ENCODE measurements at regions not wholly inside any gene's neighbourhood (a gene's known extent, or its start where the extent isn't known, plus 50 kb on each side); places are given as distances from the start of the nearest gene placed in this dataset.
"Not testable (repeated sequence)": the region's sequence is repeated elsewhere in the genome, so short reads cannot be mapped to it uniquely, and the experiment has no call there.

GRCh38 chr6:25192590-25193459 lies 86.3 kb upstream of the CARMIL1 start:
- peak; percentile 26 for DNase-seq

DNA sequence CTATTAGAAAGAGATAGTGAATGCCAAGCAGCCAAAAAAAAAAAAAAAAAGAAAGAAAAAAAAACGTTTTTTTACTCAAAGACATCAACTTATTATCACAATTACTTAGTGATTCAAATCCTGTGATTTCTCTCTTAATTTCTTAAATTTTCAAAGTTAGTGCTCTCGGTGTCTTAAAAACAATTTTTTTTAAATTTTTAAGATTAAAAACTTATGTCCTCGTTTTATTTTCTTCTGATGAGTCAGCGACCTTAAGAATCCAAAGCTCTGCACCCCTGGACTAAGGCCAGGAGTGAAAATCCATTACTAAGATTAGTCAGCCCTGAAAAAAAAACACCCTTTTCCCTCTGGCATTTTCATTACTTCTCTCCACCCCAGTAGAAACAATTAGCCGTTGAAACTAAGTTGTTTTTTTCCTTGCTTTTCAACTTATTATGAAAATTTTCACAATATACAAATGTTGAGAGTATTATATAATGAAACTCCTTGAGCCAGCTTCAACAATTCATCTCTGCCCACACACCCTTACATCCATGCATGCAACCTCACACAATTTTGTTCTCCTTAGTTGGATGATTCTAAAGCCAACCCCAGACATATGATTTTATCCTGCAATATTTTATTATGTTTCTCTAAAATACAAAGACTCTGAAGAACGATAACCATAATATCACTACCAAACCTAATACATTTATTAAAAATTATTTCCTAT lies 85.6 kb upstream of the CARMIL1 start:
- DNase-seq, result peak; percentile 46

DNA sequence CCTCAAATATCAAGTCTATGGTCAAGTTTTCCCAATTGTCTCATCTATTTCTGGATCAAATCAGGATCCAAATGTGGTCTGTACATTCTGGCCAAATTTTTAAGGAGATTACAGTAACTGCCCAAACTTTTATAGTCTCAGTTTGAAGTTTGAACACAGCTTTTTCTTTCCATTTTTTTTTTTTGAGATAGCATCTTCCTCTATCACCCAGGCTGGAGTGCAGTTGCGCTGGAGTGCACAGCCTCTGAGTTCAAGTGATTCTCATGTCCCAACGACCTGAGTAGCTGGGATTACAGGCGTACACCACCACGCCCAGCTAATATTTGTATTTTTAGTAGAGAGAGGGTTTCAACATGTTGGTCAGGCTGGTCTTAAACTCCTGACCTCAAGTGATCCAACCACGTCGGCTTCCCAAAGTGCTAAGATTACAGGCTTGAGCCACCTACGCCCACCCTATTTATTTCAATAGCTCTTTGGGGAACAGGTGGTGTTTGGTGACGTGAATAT lies 84.9 kb upstream of the CARMIL1 start:
- no peak for DNase-seq

DNA sequence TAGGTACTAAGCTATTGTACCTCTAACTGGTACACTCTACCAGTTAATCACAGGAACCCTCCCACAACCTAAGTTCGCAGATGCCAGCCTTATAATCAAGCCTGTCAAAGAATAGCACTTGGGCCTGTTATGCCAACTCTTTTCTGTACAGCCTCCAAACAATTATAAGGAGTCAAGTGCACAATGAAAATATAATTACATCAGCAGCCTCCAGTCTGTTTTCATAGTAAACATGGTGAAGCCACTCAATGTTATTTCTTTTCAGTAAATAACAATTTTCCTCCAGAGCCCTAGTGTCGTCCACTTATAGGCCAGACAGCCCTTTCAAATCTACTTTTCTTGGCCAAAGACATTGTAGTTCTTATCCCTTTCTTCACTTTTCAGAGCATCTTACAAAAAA lies 82.7 kb upstream of the CARMIL1 start:
- no peak for DNase-seq

DNA sequence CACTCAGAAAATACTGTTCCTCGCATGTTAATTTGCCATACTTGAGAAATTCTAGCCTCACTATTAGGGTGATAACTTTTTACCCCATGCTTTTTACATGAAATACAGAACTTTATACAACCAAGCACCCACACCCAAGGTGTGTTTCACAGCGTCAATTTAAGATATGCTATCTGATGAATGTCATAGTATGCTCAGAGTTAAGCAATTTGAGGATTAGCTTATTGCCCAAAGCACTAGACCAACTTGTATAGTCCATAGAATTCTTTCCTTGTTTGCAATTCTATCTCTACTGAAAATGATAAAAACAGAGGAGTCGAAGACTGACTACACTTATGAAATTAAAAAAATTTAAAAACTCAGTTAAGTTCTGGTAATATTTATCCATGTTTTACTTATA lies 82.1 kb upstream of the CARMIL1 start:
- DNase-seq, result no peak

DNA sequence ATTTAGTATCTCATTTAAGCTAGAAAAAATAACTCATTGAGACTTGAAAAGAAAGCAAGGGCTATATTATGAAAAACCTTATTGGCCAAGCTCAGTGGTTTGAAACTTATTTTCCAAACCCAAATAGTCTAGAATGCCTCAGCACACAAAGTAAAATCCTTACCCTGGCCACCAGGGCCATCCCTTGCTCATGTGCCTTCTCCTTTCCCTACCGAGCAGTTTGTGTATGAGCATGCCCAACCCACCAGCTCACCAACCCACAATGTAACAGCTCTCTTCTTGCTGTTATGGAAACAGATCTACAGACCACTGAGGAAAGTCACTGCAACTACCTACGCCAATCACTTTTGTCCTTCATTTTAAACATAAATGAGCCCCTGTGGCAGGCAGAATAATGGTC lies 79.6 kb upstream of the CARMIL1 start:
- no peak for DNase-seq

DNA sequence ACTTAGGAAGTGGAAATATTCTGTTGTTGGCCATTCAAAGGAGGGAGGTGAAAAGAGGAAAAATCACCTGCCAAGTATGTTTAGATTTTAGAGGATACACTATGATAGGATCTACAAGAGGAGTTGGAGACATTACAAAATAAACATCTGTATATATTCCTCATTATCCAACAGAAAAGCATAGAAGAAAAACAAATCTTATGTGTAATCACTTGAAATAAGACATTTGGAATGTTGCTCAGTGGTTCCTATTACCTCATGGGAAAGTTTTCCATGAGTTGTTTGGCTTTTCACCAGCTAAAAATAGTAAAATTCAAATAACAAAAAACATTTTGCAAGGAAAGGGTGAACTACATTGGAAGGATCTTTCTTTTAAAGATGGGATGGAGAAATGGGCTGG lies 76.7 kb upstream of the CARMIL1 start:
- no peak for DNase-seq

GRCh38 chr6:25205629-25206028 lies 73.5 kb upstream of the CARMIL1 start:
- DNase-seq, result no peak

- DNase-seq, result not testable (repeated sequence)
These were observed 71.6 kb upstream of the CARMIL1 start for GRCh38 chr6:25207453-25208155.

DNA sequence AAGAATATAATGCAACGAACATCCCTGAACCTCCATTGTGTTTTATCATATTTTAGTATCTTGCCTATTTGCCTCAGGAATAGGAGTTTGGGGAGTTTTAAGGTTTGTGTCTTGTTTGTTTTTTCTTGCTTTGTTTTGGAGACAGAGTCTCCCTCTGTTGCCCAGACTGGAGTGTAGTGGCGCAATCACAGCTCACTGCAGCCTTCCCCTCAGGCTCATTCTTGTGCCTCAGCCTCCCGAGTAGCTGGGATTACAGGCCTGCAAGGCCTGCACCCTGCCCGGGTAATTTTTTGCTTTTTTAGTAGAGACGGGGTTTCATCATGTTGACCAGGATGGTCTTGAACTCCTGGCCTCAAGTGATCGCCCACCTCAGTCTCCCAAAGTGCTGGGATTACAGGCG lies 63.3 kb upstream of the CARMIL1 start:
- DNase-seq, result no peak

GRCh38 chr6:25217302-25217701 lies 61.9 kb upstream of the CARMIL1 start:
- DNase-seq, result no peak

DNA sequence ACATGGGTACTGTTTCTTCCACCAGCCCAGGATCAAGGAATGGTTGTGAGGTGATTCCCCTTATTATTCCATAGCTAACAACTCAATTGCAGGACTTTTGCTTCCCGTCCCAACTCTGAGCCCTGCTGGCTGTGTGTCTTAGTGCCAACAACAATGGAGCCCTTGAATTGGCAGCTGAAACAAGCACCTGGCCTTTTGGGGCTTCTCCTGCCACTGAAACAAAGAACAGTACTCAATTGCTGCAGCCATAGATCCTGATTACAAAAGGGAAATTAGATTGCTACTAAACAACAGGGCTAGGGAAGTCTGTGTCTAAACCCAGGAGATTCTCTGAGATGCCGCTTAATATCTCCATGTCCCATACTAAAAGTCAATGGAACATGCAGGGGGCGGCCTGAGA lies 61.3 kb upstream of the CARMIL1 start:
- no peak for DNase-seq

GRCh38 chr6:25218346-25218745 lies 60.8 kb upstream of the CARMIL1 start:
- peak; percentile 46 for DNase-seq

- DNase-seq, result no peak
These were observed 59.8 kb upstream of the CARMIL1 start for GRCh38 chr6:25219216-25219916.

- no peak for DNase-seq
These were observed 59.3 kb upstream of the CARMIL1 start for GRCh38 chr6:25219917-25220278.

- DNase-seq, result no peak
These were observed 58.3 kb upstream of the CARMIL1 start for GRCh38 chr6:25220857-25221256.

DNA sequence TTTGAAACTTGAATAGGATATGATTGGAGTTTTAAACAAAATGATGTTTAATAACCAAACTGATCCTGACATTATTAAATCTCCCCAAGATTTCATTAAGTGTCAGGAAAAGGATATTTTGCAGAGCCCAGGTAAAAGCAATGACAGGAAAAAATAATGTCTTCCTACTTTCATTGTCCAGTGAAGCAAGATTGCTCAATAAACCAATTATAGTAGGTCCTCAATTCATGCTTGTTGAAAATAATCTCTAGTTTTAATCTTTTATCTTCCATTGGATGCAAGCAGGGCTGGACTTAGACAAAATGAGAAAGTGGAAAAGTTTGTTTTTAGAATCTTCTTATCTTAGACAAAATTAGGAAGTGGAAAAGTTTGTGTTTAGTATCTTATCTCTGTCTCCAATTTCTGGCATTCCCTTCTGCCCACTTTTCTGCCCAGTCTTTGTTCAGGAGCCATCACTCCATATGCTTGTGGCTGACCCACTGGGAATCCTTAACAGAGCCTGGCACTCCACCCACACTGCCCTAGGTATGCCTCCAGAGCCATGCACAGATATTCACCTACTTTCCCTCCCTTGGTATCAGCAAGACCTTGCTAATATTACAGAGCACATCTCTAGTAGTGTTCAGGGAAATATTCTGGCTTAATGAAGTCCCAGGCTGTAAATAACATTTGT lies 57.0 kb upstream of the CARMIL1 start:
- no peak for DNase-seq

DNA sequence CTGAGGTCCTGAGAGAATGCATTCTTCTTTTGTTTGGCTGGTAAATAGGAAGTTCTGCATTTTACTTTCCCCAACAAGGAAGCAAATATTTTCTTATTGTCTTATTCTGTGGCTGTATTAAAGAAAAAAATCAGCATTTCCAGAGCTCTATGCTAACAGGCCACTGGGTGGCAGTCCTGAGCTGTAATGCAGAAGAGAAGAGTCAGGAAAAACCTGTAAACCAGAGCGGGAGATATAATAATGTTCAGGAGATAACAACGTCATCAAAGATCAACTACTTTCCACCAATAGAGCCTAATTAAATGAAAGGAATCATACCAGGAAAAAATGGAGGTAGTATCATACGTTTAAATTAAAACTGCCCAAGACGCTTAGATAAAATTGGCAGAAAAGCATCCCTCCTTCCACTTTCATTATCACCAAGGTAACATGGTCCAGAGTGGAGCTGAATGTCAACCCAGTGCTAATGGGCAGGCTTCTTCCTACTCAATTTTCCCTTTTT lies 55.6 kb upstream of the CARMIL1 start:
- peak; percentile 88 for DNase-seq

- no peak for DNase-seq
These were observed 54.9 kb upstream of the CARMIL1 start for GRCh38 chr6:25224242-25224641.

GRCh38 chr6:25227854-25228253 lies 51.3 kb upstream of the CARMIL1 start:
- DNase-seq, result no peak

All from eye (tissue), 1 donor.